Body of pancreas (tissue), 4 donors: ENCODE measurements at regions not wholly inside any gene's neighbourhood (a gene's known extent, or its start where the extent isn't known, plus 50 kb on each side); places are given as distances from the start of the nearest gene placed in this dataset.
"Not testable (repeated sequence)": the region's sequence is repeated elsewhere in the genome, so short reads cannot be mapped to it uniquely, and the experiment has no call there.

Experiments
- ATAC-seq: fragments of 150-250 bp; one replicate; pipeline ENCODE4 v1.9.1; 2016
- DNase-seq, 4 donors: peaks; one replicate each; pipeline ENCODE4 v3.0.0-alpha.2; 2019
- H3K27ac ChIP-seq, 4 donors: fragments of 200-600 bp; sonication (generic); 1 replicate in 3 of 4; 2 replicates in 1 of 4; pipeline versions ENCODE4 v1.5.1 to v1.6.1; 2016 to 2019; ENCODE audit warnings: mild to moderate bottlenecking in 1 of 4, mixed read lengths in 1 of 4, moderate library complexity in 1 of 4
- H3K27me3 ChIP-seq, 2 donors: fragments of 200-600 bp; sonication (generic); one replicate each; pipeline ENCODE4 v1.6.0; 2016; ENCODE audit warnings: mild to moderate bottlenecking in 1 of 2
- H3K36me3 ChIP-seq, 2 donors: fragments of 200-600 bp; sonication (generic); replicated peaks in 1 of 2; 2 replicates each; pipeline ENCODE4 v1.5.1; 2016; ENCODE audit warnings: low read depth in 2 of 2; ENCODE audit not compliant: insufficient read depth in 1 of 2
- H3K4me1 ChIP-seq: fragments of 200-600 bp; sonication (generic); one replicate; pipeline ENCODE4 v1.6.0; 2016
- H3K4me3 ChIP-seq, 2 donors: fragments of 200-600 bp; sonication (generic); 1 replicate in 1 of 2; 2 replicates in 1 of 2; pipeline ENCODE4 v1.5.1; 2016 to 2019
- H3K9me3 ChIP-seq, 3 donors: fragments of 200-600 bp; sonication (generic); 1 replicate in 2 of 3; 2 replicates in 1 of 3; pipeline ENCODE4 v1.5.1; 2016
- CTCF ChIP-seq, 7 experiments: fragments of 450-650 bp in 4 of 7; fragments of 200-600 bp in 3 of 7; sonication (generic) in 3 of 7; IDR thresholded peaks; one replicate each; pipeline ENCODE4 v1.5.1; 2016 to 2019; ENCODE audit warnings: antibody characterized with exemption in 7 of 7
- POLR2A ChIP-seq, 3 donors: fragments of 450-650 bp; IDR thresholded peaks; one replicate each; pipeline ENCODE4 v1.6.1; 2016; ENCODE audit warnings: antibody characterized with exemption in 3 of 3, mild to moderate bottlenecking in 2 of 3
- WGBS, 2 donors: methylation state at CpG; one replicate each; pipeline ENCODE4 v1.1.5; 2017; 5-methylcytosine and 5-hydroxymethylcytosine counted together
- intact Hi-C: fragments of 100-400 bp; cut with DNase I; formaldehyde crosslinking; loops from one replicate; pipeline ENCODE4 v1.15.1; 2023

GRCh38 chr9:107827304-107827703, 337.7 kb upstream of the KLF4 start:
- no peak for DNase-seq
- H3K4me3 ChIP-seq = no peak overlapping the region
- H3K9me3 ChIP-seq = peaks cover 0 to 4% (median 0%) of the 10 kb centered on the region in 3 donors
- H3K36me3 ChIP-seq = no peaks in the 10 kb centered on the region
- no peak for ATAC-seq
- TF ChIP-seq CTCF (IDR thresholded peaks at IDR 0.05) = no peak
- intact Hi-C loops = no loop called here
- no peak overlapping the region for H3K27ac ChIP-seq
- 51 to 65% methylated on average over 2 of the region's 2 CpGs for WGBS, 2 donors
- no peaks in the 10 kb centered on the region for H3K27me3 ChIP-seq
- no peaks in the 10 kb centered on the region for H3K4me1 ChIP-seq

- intact Hi-C loops, H3K4me1 ChIP-seq, H3K4me3 ChIP-seq, H3K9me3 ChIP-seq, H3K27me3 ChIP-seq, H3K27ac ChIP-seq, DNase-seq, H3K36me3 ChIP-seq, ATAC-seq: not testable (repeated sequence)
- WGBS, 2 donors = 93 to 96% methylated on average over 7 of the region's 7 CpGs
These were observed 337.1 kb upstream of the KLF4 start for GRCh38 chr9:107826688-107826983.

- DNase-seq (no peak), ATAC-seq (no peak)
- intact Hi-C loops = no loop called here
- Histone ChIP-seq H3K27me3 (peaks cover 0 to 3% of the 10 kb centered on the region in 2 donors), H3K4me3 (no peak overlapping the region), H3K27ac (no peak overlapping the region), H3K4me1 (no peaks in the 10 kb centered on the region), H3K9me3 (peaks cover 0 to under 1% (median 0%) of the 10 kb centered on the region in 3 donors), H3K36me3 (no peaks in the 10 kb centered on the region)
- 67 to 69% methylated on average over 2 of the region's 2 CpGs for WGBS, 2 donors
- TF ChIP-seq CTCF (IDR thresholded peaks at IDR 0.05) = no peak
- TF ChIP-seq POLR2A (IDR thresholded peaks at IDR 0.05) = no peak
These were observed 335.0 kb upstream of the KLF4 start for GRCh38 chr9:107824556-107824955.

GRCh38 chr9:107819772-107820565, 330.4 kb upstream of the KLF4 start:
- ATAC-seq (no peak), DNase-seq (peak in 1 of 4 donors; percentile 9)
- TF ChIP-seq CTCF (IDR thresholded peaks at IDR 0.05) (no peak), POLR2A (IDR thresholded peaks at IDR 0.05) (no peak)
- H3K4me3 ChIP-seq = no peak overlapping the region
- H3K9me3 ChIP-seq = no peaks in the 10 kb centered on the region
- peaks cover 4% of the 10 kb centered on the region for H3K4me1 ChIP-seq
- H3K27ac ChIP-seq = no peak overlapping the region
- no peaks in the 10 kb centered on the region for H3K36me3 ChIP-seq
- intact Hi-C loops = no loop called here
- 32 to 42% methylated on average over 14 of the region's 14 CpGs for WGBS, 2 donors
- peaks cover 0 to 3% of the 10 kb centered on the region in 2 donors for H3K27me3 ChIP-seq

- H3K27ac ChIP-seq, DNase-seq, H3K27me3 ChIP-seq, H3K4me3 ChIP-seq, H3K36me3 ChIP-seq, H3K9me3 ChIP-seq, intact Hi-C loops, ATAC-seq, H3K4me1 ChIP-seq: not testable (repeated sequence)
- WGBS, 2 donors = 67 to 83% methylated on average over 6 of the region's 6 CpGs
These were observed 328.9 kb upstream of the KLF4 start for GRCh38 chr9:107818503-107818829.

- H3K9me3 ChIP-seq, H3K4me1 ChIP-seq, intact Hi-C loops, DNase-seq, ATAC-seq, H3K4me3 ChIP-seq, H3K27me3 ChIP-seq, H3K27ac ChIP-seq, H3K36me3 ChIP-seq: not testable (repeated sequence)
- WGBS, 2 donors = 89 to 96% methylated on average over 39 to 47 of the region's 55 CpGs
These were observed 328.3 kb upstream of the KLF4 start for GRCh38 chr9:107817595-107818502.
